Stimulated activated CD4-positive, alpha-beta T cell treated with anti-CD3 and anti-CD28 coated beads, Interleukin-15, amount 100 ng/mL, for 1 hour (primary cell): ENCODE measurements at regions not wholly inside any gene's neighbourhood (a gene's known extent, or its start where the extent isn't known, plus 50 kb on each side); places are given as distances from the start of the nearest gene placed in this dataset.

Experiments
- DNase-seq, 2 donors: peaks; one replicate each; pipeline ENCODE4 v3.0.0-alpha.2; 2020; ENCODE audit warnings: low read depth in 1 of 2, low spot score in 1 of 2

- DNase-seq = no peak
Measured at GRCh38 chr4:128337863-128338262, 50.2 kb upstream of the PGRMC2 start.
